Activated CD8-positive, alpha-beta memory T cell treated with anti-CD3 and anti-CD28 coated beads, Interleukin-2, amount 50 U/mL, for 1 hour (primary cell): ENCODE measurements at regions not wholly inside any gene's neighbourhood (a gene's known extent, or its start where the extent isn't known, plus 50 kb on each side); places are given as distances from the start of the nearest gene placed in this dataset.
"Not testable (repeated sequence)": the region's sequence is repeated elsewhere in the genome, so short reads cannot be mapped to it uniquely, and the experiment has no call there.

Experiments used
- DNase-seq: peaks from one replicate; pipeline ENCODE4 v3.0.0-alpha.2; 2020; ENCODE audit errors: extremely low read depth

DNA sequence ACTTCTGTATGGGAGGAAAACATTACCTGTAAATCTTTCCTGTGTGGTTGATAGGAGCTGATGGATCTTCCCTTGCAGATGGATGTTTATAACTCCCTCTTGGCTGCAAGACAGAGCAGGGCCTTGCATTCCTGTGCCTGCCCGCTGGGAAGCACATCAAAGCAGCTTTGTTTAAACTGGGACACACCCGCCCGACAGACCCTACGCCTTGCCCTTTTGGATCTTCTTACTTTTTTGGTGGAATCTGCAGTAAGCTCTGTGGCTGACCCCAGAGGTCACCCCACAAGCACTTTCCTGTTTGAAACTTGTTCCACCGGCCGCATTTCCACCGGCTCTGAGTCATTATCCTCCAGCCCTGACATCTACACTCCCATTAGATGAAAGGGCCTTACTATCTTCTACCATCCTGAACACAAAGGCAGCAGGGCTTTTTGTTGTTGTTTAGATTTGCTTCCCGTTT lies 244.1 kb upstream of the STT3B start:
- DNase-seq, result no peak

- no peak for DNase-seq
Observed at GRCh38 chr3:31289584-31289983, 243.1 kb upstream of the STT3B start.

- DNase-seq, result no peak
Observed at GRCh38 chr3:31290046-31290445, 242.7 kb upstream of the STT3B start.

DNA sequence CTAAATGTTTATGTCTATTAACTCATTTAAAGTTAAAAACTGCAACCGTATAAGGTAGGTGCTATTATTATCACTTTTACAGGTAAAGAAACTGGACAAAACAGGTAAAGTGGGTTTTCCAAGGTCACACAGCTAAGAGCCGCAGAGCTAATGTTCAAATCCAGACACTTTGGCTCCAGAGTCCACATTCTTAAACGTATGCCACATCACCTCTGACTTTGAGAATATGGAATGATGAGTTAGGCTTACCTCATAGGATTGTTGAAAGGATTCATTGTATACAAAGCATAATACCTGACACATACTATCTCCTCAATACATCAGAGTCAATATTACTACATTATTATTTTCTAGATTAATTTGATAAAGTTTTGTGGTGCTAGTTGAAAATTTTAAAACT lies 240.9 kb upstream of the STT3B start:
- no peak for DNase-seq

DNA sequence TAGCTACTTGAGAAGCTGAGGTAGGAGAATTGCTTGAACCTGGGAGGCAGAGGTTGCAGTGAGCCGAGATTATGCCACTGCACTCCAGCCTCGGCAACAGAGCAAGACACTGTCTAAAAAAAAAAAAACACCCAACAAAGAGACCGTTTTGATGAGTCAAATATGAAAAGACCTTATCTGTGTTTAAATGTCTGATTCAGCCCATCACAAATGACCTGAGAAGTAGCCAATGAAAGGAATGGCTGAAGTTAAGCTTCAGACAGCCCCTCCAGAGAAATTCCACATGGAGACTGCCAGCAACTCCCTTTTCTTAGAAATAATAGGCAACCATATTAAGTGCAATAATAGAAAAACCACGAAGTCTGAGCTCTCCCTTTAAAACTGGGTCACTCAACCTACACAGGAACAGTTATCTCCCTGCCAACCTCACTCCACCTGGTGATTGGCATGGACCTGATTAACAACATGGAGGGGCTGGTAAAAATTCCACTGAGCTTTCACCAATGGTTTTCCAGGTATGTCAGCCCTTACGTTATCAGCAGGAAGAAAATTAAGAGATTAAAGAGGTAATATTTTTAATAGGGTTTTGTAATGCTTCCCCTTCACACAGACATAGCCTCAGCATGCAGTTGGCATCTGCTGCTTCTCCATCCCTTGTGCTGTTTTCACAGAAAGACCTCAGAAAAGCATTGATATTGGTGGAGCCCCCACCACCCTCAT lies 238.1 kb upstream of the STT3B start:
- DNase-seq, result no peak

GRCh38 chr3:31295150-31295765 lies 237.5 kb upstream of the STT3B start:
- DNase-seq, result no peak

GRCh38 chr3:31297726-31298298 lies 234.9 kb upstream of the STT3B start:
- no peak for DNase-seq

GRCh38 chr3:31300456-31301443 lies 232.0 kb upstream of the STT3B start:
- DNase-seq, result no peak

- DNase-seq, result no peak
Observed at GRCh38 chr3:31302343-31302742, 230.4 kb upstream of the STT3B start.

- no peak for DNase-seq
Observed at GRCh38 chr3:31305340-31305739, 227.4 kb upstream of the STT3B start.

GRCh38 chr3:31307131-31307785 lies 225.5 kb upstream of the STT3B start:
- no peak for DNase-seq

DNA sequence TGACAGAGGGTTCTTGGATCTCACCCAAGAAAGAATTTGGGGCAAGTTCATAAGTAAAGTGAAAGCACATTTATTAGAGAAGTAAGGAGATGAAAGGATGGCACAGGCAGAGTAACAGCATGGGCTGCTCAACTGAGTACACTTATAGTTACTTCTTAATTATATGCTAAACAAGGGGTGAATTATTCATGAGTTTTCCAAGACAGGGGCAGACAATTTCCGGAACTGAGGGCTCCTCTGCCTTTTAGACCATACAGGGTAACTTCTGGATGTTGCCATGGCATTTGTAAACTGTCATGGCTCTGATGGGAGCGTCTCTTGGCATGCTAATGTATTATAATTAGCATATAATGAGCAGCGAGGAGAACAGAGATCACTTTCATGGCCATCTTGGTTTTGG lies 221.2 kb upstream of the STT3B start:
- DNase-seq, result no peak

DNA sequence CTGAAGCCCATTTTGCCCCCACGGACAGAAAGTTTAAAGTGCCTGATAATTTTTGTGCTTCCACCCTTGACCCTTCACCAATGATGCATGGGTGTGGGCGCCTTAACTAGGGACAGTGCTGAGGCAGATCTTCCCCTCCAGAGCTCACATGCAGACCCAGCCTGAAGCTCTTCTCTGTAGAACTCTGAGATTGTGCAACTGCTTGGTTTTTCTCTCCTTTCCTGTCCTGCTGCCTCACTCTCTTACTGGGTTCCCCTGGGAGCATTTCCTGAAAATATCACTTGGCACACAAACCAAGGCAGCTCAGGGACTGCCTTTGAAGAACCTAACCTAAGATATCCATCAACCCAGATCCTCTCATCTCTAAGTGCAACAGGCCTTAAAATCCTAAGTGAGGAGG lies 220.3 kb upstream of the STT3B start:
- DNase-seq, result no peak

DNA sequence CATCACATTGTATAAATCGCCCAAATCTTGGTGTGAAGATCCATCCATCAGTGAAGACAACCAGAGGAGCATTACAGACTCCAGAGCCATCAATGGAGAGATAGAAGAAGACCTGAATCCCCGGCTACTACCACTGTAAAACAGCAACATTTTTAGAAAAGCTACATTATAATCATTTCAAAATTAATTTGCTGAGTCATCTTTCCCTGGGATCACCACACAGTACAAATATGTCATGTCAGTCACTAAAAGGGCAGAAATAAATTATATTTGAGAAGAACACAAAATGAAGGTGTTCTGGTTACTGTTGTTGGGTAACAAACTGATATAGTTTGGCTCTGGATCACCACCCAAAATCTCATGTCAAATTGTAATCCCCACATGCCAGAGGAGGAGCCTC lies 218.5 kb upstream of the STT3B start:
- DNase-seq, result no peak

- DNase-seq, result no peak
Observed at GRCh38 chr3:31319332-31319731, 213.4 kb upstream of the STT3B start.

GRCh38 chr3:31321620-31322019 lies 211.1 kb upstream of the STT3B start:
- DNase-seq, result no peak

GRCh38 chr3:31322460-31322859 lies 210.3 kb upstream of the STT3B start:
- no peak for DNase-seq

GRCh38 chr3:31327826-31328357 lies 204.8 kb upstream of the STT3B start:
- DNase-seq, result not testable (repeated sequence)

- no peak for DNase-seq
Observed at GRCh38 chr3:31331278-31331677, 201.4 kb upstream of the STT3B start.

DNA sequence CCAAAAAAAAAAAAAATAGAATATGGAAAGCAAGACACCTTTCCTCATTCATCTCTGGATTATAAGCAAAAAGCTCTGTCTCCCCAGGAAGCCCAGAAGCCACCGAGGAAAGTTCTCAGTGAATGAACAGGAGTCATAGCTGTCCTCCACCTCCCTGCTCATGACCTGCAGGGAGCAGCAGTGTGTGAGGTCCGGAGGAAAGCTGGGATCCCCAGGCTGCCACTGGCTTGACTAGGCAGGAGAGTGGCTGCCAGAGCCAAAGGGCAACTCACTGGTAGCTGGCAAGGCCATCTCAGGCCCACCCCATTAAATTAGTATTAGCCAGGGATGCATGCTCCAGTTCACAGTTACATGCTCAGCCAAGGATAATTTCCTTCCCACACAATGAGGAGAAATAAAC lies 191.6 kb upstream of the STT3B start:
- DNase-seq, result no peak

DNA sequence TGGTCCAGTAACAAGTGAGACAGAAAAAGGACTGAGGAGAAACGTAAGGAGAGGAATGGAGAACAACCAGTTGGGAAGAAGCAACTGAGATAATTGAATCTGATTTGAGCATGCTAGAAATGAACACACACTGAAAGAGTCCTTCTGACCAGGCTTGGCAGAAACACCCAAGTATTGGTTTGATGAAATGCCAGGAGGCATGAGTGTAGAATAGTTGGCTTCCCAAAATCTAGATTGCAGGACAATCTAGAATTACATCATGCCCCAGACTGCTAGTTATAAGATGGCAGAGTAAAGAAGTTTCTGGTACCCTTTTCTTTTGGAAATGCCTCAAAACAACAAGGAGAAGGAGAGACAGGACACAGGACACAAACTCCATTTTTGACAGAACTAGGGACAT lies 189.7 kb upstream of the STT3B start:
- DNase-seq, result no peak
